ENCODE measurements at regions not wholly inside any gene's neighbourhood (a gene's known extent, or its start where the extent isn't known, plus 50 kb on each side); places are given as distances from the start of the nearest gene placed in this dataset.

DNA sequence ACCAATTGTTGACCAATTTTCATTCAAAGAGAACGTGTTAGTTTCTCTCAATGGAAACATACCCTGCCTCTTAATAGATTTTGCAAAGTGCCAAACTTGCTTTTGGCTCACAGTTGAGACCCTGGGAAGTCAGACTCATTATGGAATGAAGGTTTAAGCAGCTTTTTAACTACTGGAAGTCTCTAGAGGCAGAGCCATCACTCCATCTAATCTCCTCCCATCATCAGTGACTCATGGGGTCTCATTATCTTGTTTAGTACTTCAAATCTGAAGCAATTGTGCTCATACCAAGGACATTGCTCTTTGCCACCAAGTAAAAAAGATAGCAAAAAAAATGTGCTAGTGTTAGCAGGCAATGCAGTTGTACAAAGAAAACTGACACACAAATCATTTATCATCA is 537.1 kb upstream of the LRRC4C start:
- no peak for TF ChIP-seq CTCF (IDR thresholded peaks at IDR 0.05)
- Mint-ChIP-seq H3K9me3 (peaks cover 7% of the 10 kb centered on the region), H3K4me3 (no peak overlapping the region), H3K27ac (no peak overlapping the region), H3K27me3 (no peaks in the 10 kb centered on the region), H3K36me3 (ENCODE audit: low read depth) (no peaks in the 10 kb centered on the region), H3K4me1 (no peaks in the 10 kb centered on the region)
- DNase-seq: no peak
- CTCF ChIA-PET: no interaction called here
- no peak for ATAC-seq (ENCODE audit: low read depth)
- POLR2A ChIA-PET: no interaction called here
- intact Hi-C loops (cut with micrococcal nuclease): no loop called here

DNA sequence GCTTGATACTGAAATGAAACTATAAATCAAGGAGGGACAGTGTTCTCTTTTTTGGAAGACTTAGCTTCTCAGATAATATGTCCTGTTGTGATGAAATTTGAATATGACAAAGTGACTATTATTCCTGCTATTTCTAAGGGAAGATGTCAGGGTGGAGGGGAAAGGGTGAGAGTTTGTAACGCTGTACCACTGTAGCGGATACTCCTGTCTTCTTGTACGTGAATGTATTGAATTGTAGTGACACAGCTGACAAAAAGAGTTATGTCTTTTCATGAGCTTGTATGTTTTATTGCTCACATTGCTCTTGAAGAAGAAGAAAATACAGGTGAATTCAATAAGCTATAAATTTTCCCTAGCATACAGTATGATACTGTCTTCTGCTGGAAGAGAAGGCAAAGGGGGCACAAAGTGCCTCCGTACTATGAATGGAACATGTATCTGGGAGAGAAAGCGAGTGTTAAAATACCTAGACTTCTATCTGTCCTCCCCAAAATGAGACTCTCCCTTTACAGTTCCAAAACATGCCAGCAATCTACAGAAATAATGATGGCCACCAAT is 538.5 kb upstream of the LRRC4C start:
- peaks cover 6% of the 10 kb centered on the region for H3K9me3 Mint-ChIP-seq
- no peak overlapping the region for H3K27ac Mint-ChIP-seq
- intact Hi-C loops (cut with micrococcal nuclease): no loop called here
- ChIA-PET POLR2A (no interaction called here), CTCF (no interaction called here)
- no peak for ATAC-seq (ENCODE audit: low read depth)
- no peak overlapping the region for H3K4me3 Mint-ChIP-seq
- no peaks in the 10 kb centered on the region for H3K4me1 Mint-ChIP-seq
- H3K36me3 Mint-ChIP-seq (ENCODE audit: low read depth): no peaks in the 10 kb centered on the region
- no peaks in the 10 kb centered on the region for H3K27me3 Mint-ChIP-seq
- DNase-seq: no peak
- no peak for TF ChIP-seq CTCF (IDR thresholded peaks at IDR 0.05)

DNA sequence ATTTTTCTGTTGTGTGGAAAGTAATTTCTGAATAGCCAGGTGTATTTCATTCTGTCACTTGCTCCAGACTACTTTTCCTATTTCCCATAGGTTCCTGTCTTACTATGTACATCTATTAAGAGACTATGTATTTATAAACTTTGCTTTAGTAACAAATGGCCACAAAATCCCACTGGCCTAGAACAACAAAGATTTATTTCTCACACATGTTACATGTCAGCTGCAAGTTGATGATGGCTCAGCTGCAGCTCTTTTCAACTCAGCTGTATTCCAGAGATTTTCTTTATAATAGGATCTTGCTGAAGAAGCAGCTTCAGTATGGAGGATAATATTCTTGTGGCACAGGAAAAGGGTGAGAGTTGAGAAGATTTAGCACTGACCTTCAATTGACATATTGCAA is 539.6 kb upstream of the LRRC4C start:
- TF ChIP-seq CTCF (IDR thresholded peaks at IDR 0.05): no peak
- Mint-ChIP-seq H3K36me3 (ENCODE audit: low read depth) (no peaks in the 10 kb centered on the region), H3K4me3 (no peak overlapping the region), H3K4me1 (no peaks in the 10 kb centered on the region), H3K9me3 (peaks cover 4% of the 10 kb centered on the region), H3K27ac (no peak overlapping the region), H3K27me3 (no peaks in the 10 kb centered on the region)
- POLR2A ChIA-PET: no interaction called here
- intact Hi-C loops (cut with micrococcal nuclease): no loop called here
- CTCF ChIA-PET: no interaction called here
- no peak for DNase-seq
- no peak for ATAC-seq (ENCODE audit: low read depth)

DNA sequence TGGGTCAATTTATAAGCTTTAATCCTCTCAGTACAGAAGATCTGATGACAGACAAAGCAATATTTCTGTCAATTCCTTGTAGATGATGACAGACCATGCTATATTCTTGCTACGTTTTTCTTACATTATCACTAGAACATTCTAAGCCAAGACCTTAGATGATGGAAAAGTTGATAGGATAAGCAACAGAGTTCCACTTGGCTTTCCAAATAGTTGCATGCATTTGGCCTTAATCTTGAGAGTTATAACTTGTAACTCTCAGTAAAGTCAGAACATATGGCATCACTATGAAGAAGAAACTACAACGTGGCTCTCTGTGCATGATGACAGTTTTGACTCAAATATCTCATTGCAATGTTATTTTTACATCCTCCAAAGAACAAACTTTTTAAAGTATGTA is 544.3 kb upstream of the LRRC4C start:
- no peaks in the 10 kb centered on the region for H3K4me1 Mint-ChIP-seq
- H3K27ac Mint-ChIP-seq: no peak overlapping the region
- no peaks in the 10 kb centered on the region for H3K36me3 Mint-ChIP-seq (ENCODE audit: low read depth)
- ATAC-seq (ENCODE audit: low read depth) (no peak), DNase-seq (no peak)
- H3K27me3 Mint-ChIP-seq: no peaks in the 10 kb centered on the region
- ChIA-PET CTCF (no interaction called here), POLR2A (no interaction called here)
- H3K9me3 Mint-ChIP-seq: peaks cover 5% of the 10 kb centered on the region
- H3K4me3 Mint-ChIP-seq: no peak overlapping the region
- intact Hi-C loops (cut with micrococcal nuclease): no loop called here
- no peak for TF ChIP-seq CTCF (IDR thresholded peaks at IDR 0.05)

- H3K9me3 Mint-ChIP-seq: peaks cover 12% of the 10 kb centered on the region
- intact Hi-C loops (cut with micrococcal nuclease): no loop called here
- H3K27me3 Mint-ChIP-seq: no peaks in the 10 kb centered on the region
- ChIA-PET CTCF (no interaction called here), POLR2A (no interaction called here)
- no peaks in the 10 kb centered on the region for H3K4me1 Mint-ChIP-seq
- TF ChIP-seq CTCF (IDR thresholded peaks at IDR 0.05): no peak
- H3K4me3 Mint-ChIP-seq: no peak overlapping the region
- H3K27ac Mint-ChIP-seq: no peak overlapping the region
- H3K36me3 Mint-ChIP-seq (ENCODE audit: low read depth): no peaks in the 10 kb centered on the region
- ATAC-seq (ENCODE audit: low read depth) (no peak), DNase-seq (no peak)
These were observed 547.3 kb upstream of the LRRC4C start for GRCh38 chr11:42006766-42007165.

Measured in activated B cell treated with CpG ODN at 0.5 μM for 24 hours (primary cell).